Lower leg skin (tissue), 3 donors: ENCODE measurements at regions not wholly inside any gene's neighbourhood (a gene's known extent, or its start where the extent isn't known, plus 50 kb on each side); places are given as distances from the start of the nearest gene placed in this dataset.

Source experiments
- POLR2A ChIP-seq, 2 donors: fragments of 450-650 bp; IDR thresholded peaks; one replicate each; pipeline ENCODE4 v1.6.1; 2016 to 2017; ENCODE audit warnings: antibody characterized with exemption in 2 of 2, mild to moderate bottlenecking in 1 of 2, moderate library complexity in 1 of 2
- TF ChIP-seq, protein P1 (sequence below), 3 donors: fragments of 450-650 bp; IDR thresholded peaks; one replicate each; pipeline ENCODE4 v1.5.1; 2016; ENCODE audit warnings: antibody characterized with exemption in 3 of 3, mild to moderate bottlenecking in 3 of 3, moderate library complexity in 2 of 3

- TF ChIP-seq POLR2A (IDR thresholded peaks at IDR 0.05), result no peak
- TF ChIP-seq, protein P1, sequence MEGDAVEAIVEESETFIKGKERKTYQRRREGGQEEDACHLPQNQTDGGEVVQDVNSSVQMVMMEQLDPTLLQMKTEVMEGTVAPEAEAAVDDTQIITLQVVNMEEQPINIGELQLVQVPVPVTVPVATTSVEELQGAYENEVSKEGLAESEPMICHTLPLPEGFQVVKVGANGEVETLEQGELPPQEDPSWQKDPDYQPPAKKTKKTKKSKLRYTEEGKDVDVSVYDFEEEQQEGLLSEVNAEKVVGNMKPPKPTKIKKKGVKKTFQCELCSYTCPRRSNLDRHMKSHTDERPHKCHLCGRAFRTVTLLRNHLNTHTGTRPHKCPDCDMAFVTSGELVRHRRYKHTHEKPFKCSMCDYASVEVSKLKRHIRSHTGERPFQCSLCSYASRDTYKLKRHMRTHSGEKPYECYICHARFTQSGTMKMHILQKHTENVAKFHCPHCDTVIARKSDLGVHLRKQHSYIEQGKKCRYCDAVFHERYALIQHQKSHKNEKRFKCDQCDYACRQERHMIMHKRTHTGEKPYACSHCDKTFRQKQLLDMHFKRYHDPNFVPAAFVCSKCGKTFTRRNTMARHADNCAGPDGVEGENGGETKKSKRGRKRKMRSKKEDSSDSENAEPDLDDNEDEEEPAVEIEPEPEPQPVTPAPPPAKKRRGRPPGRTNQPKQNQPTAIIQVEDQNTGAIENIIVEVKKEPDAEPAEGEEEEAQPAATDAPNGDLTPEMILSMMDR (IDR thresholded peaks at IDR 0.05), result no peak
These were observed 118.7 kb downstream of the TENT4A start for GRCh38 chr5:6831678-6832671.
